SK-N-MC (cell line): ENCODE measurements at regions not wholly inside any gene's neighbourhood (a gene's known extent, or its start where the extent isn't known, plus 50 kb on each side); places are given as distances from the start of the nearest gene placed in this dataset.

Experiments
- EZH2 ChIP-seq: fragments of 200-600 bp; sonication (generic); IDR thresholded peaks from one replicate; pipeline ENCODE4 v1.6.1; 2017; ENCODE audit warnings: antibody characterized with exemption
- POLR2AphosphoS5 ChIP-seq: IDR thresholded peaks from 2 replicates; pipeline ENCODE4 v1.6.1; 2012; ENCODE audit warnings: mild to moderate bottlenecking, low read depth, low read length, borderline replicate concordance

DNA sequence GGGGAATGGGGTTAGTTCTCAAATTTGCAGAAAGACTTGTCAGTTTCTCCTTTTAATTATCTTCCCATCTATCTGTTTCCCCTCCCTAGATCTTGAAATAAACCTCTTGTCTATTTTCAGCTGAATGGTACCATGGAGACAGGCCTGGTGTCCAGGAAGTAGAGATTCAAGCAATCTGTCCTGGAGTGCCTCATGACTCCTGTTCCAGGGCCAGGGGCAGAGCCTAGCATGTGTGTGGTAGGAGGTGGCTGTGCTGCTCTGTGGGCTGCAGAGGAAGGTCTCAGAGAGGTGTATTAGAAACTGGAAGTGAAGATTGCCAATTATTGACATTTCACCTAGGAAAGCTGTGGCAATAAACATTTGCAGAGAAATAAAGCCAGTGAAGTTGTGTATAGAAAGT lies 175.8 kb upstream of the ATP10B start:
- TF ChIP-seq POLR2AphosphoS5 (no peak), EZH2 (no peak)
